Inflammatory macrophage treated with lipopolysaccharide for 1 hour (primary cell): ENCODE measurements at regions not wholly inside any gene's neighbourhood (a gene's known extent, or its start where the extent isn't known, plus 50 kb on each side); places are given as distances from the start of the nearest gene placed in this dataset.

Source experiments
- DNase-seq, 2 donors: peaks; one replicate each; pipeline ENCODE4 v3.0.0-alpha.2; 2020 to 2022

GRCh38 chr10:54940418-54940817 is 139.4 kb upstream of the PCDH15 start:
- DNase-seq: no peak

GRCh38 chr10:54914049-54914448 is 113.0 kb upstream of the PCDH15 start:
- DNase-seq: no peak

GRCh38 chr10:54909165-54909564 is 108.1 kb upstream of the PCDH15 start:
- DNase-seq: no peak

GRCh38 chr10:54908019-54908418 is 107.0 kb upstream of the PCDH15 start:
- DNase-seq: no peak

GRCh38 chr10:54906940-54907339 is 105.9 kb upstream of the PCDH15 start:
- no peak for DNase-seq

- no peak for DNase-seq
Observed at GRCh38 chr10:54905578-54906192, 104.7 kb upstream of the PCDH15 start.

- DNase-seq: no peak
Observed at GRCh38 chr10:54904833-54905232, 103.8 kb upstream of the PCDH15 start.

GRCh38 chr10:54903745-54904144 is 102.7 kb upstream of the PCDH15 start:
- DNase-seq: no peak

GRCh38 chr10:54900584-54900983 is 99.6 kb upstream of the PCDH15 start:
- DNase-seq: no peak

GRCh38 chr10:54880996-54881395 is 80.0 kb upstream of the PCDH15 start:
- no peak for DNase-seq

- DNase-seq: no peak
Observed at GRCh38 chr10:54869022-54869421, 68.0 kb upstream of the PCDH15 start.

GRCh38 chr10:54866666-54867065 is 65.6 kb upstream of the PCDH15 start:
- DNase-seq: no peak

GRCh38 chr10:54854843-54855242 is 53.8 kb upstream of the PCDH15 start:
- no peak for DNase-seq

GRCh38 chr10:54854389-54854788 is 53.4 kb upstream of the PCDH15 start:
- DNase-seq: no peak

GRCh38 chr10:54853883-54854282 is 52.9 kb upstream of the PCDH15 start:
- DNase-seq: no peak
